DND-41 (cell line): ENCODE measurements at regions not wholly inside any gene's neighbourhood (a gene's known extent, or its start where the extent isn't known, plus 50 kb on each side); places are given as distances from the start of the nearest gene placed in this dataset.

ENCODE experiments used
- ATAC-seq: fragments of 200-7000 bp; cut with Tn5 transposase; 3 replicates; pipeline ENCODE4 v1.9.1; 2021; ENCODE audit warnings: low read depth; ENCODE audit not compliant: insufficient read depth
- DNase-seq: peaks from one replicate; pipeline ENCODE4 v3.0.0-alpha.2; 2020
- H2AFZ ChIP-seq: 2 replicates; pipeline ENCODE4 v1.6.0; 2012; ENCODE audit warnings: low read depth, low read length
- H3K27ac ChIP-seq: 2 replicates; pipeline ENCODE4 v1.5.1; 2012; ENCODE audit warnings: low read length, inconsistent platforms
- H3K27me3 ChIP-seq: fragments of 200-600 bp; sonication (generic); 2 replicates; pipeline ENCODE4 v1.6.0; 2012; ENCODE audit warnings: low read length, mild to moderate bottlenecking, inconsistent platforms; ENCODE audit not compliant: insufficient read depth, poor library complexity
- H3K36me3 ChIP-seq: 2 replicates; pipeline ENCODE4 v1.5.1; 2012; ENCODE audit warnings: low read length, inconsistent platforms; ENCODE audit not compliant: insufficient read depth
- H3K4me1 ChIP-seq: 2 replicates; pipeline ENCODE4 v1.5.1; 2012; ENCODE audit warnings: mild to moderate bottlenecking, low read length; ENCODE audit not compliant: insufficient read depth
- H3K4me2 ChIP-seq: 2 replicates; pipeline ENCODE4 v1.6.0; 2012; ENCODE audit warnings: mild to moderate bottlenecking, moderate library complexity, low read length, inconsistent platforms; ENCODE audit not compliant: insufficient read depth
- H3K4me3 ChIP-seq, 2 experiments: fragments of 200-600 bp in 1 of 2; shearing (Covaris generic) in 1 of 2; 2 replicates each; pipeline ENCODE4 v1.5.1; 2012 to 2016; ENCODE audit warnings: inconsistent platforms in 2 of 2, low read length in 2 of 2, mild to moderate bottlenecking in 2 of 2, low read depth in 1 of 2, moderate library complexity in 1 of 2
- H3K79me2 ChIP-seq: 2 replicates; pipeline ENCODE4 v1.6.0; 2012; ENCODE audit warnings: low read length, inconsistent platforms; ENCODE audit not compliant: insufficient read depth
- H3K9ac ChIP-seq: 2 replicates; pipeline ENCODE4 v1.6.0; 2012; ENCODE audit warnings: low read depth, mild to moderate bottlenecking, inconsistent platforms, low read length, moderate library complexity
- H3K9me3 ChIP-seq: 2 replicates; pipeline ENCODE4 v1.5.1; 2012; ENCODE audit warnings: low read length, moderate library complexity, mild to moderate bottlenecking, inconsistent platforms; ENCODE audit not compliant: insufficient read depth, severe bottlenecking
- H4K20me1 ChIP-seq: 2 replicates; pipeline ENCODE4 v1.6.0; 2012; ENCODE audit warnings: low read length; ENCODE audit not compliant: insufficient read depth
- EZH2 ChIP-seq: IDR thresholded peaks from 3 replicates; pipeline ENCODE4 v1.6.1; 2012; ENCODE audit warnings: borderline replicate concordance, low read depth, mild to moderate bottlenecking, moderate library complexity, low read length, inconsistent platforms; ENCODE audit not compliant: severe bottlenecking
- TF ChIP-seq, protein P1 (sequence below): IDR thresholded peaks from 2 replicates; pipeline ENCODE4 v1.5.1; 2012; ENCODE audit warnings: borderline replicate concordance, low read length, moderate library complexity, mild to moderate bottlenecking; ENCODE audit not compliant: poor library complexity, severe bottlenecking; ENCODE audit errors: extremely low read depth

DNA sequence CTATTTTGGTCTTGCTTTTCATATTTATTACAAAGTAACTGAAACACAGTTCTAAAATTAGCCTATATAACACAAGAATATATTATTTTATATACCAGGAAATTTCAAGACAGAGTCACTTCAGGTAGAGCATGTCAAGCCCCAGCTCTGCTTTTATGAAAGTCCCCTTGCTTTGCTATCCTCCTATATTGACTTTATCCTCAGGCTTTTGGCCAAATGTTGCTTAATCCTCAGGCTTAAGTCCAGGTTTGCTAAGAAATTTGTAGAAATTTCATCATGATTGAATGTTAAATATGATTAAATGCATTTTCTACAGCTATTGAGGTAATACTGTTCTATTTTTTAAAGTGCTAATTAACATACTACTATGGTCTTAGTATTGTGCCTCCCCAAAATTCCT, 227.6 kb downstream of the FZD1 start:
- H3K4me2 ChIP-seq: no peak overlapping the region
- no peak for TF ChIP-seq EZH2
- TF ChIP-seq, protein P1, sequence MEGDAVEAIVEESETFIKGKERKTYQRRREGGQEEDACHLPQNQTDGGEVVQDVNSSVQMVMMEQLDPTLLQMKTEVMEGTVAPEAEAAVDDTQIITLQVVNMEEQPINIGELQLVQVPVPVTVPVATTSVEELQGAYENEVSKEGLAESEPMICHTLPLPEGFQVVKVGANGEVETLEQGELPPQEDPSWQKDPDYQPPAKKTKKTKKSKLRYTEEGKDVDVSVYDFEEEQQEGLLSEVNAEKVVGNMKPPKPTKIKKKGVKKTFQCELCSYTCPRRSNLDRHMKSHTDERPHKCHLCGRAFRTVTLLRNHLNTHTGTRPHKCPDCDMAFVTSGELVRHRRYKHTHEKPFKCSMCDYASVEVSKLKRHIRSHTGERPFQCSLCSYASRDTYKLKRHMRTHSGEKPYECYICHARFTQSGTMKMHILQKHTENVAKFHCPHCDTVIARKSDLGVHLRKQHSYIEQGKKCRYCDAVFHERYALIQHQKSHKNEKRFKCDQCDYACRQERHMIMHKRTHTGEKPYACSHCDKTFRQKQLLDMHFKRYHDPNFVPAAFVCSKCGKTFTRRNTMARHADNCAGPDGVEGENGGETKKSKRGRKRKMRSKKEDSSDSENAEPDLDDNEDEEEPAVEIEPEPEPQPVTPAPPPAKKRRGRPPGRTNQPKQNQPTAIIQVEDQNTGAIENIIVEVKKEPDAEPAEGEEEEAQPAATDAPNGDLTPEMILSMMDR: no peak

DNA sequence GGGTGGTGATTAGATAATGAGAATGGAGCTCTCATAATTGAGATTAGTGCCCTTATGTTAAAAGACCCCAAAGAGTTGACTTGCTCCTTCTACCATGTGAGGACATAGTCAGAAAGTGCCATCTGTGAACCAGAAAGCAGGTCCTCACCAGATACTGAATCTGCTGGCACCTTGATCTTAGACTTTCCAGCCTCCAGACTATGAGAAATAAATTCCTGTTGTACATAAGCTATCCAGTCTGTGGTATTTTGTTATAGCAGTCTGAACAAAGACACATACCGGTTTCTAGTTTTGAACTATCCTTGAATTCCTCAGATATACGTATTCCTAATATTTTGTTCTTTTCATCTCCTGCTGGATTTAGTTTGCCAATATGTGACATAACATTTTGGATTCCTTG, 228.1 kb downstream of the FZD1 start:
- H3K9me3 ChIP-seq: no peaks in the 10 kb centered on the region

More for the DNA sequence above, 227.6 kb downstream of the FZD1 start:
- Histone ChIP-seq H2AFZ (no peak overlapping the region), H3K9ac (no peak overlapping the region), H3K79me2 (no peaks in the 10 kb centered on the region), H3K27me3 (no peaks in the 10 kb centered on the region), H3K27ac (no peak overlapping the region), H3K9me3 (no peaks in the 10 kb centered on the region), H3K36me3 (no peaks in the 10 kb centered on the region), H3K4me1 (no peaks in the 10 kb centered on the region), H3K4me3 (no peak overlapping the region), H4K20me1 (no peaks in the 10 kb centered on the region)
- no peak for DNase-seq
- ATAC-seq: no peak

GRCh38 chr7:91492773-91493172, 228.5 kb downstream of the FZD1 start:
- no peaks in the 10 kb centered on the region for H3K4me1 ChIP-seq
- H3K9me3 ChIP-seq: no peaks in the 10 kb centered on the region
- ATAC-seq (no peak), DNase-seq (no peak)
- TF ChIP-seq, protein P1: no peak
- no peak for TF ChIP-seq EZH2
- H4K20me1 ChIP-seq: no peaks in the 10 kb centered on the region
- H3K79me2 ChIP-seq: no peaks in the 10 kb centered on the region
- no peak overlapping the region for H3K9ac ChIP-seq
- H3K36me3 ChIP-seq: no peaks in the 10 kb centered on the region
- no peak overlapping the region for H3K27ac ChIP-seq
- no peak overlapping the region for H3K4me2 ChIP-seq
- H3K27me3 ChIP-seq: no peaks in the 10 kb centered on the region
- H3K4me3 ChIP-seq: no peak overlapping the region
- no peak overlapping the region for H2AFZ ChIP-seq

More for the DNA sequence above, 228.1 kb downstream of the FZD1 start:
- DNase-seq (no peak), ATAC-seq (no peak)
- H3K36me3 ChIP-seq: no peaks in the 10 kb centered on the region
- H4K20me1 ChIP-seq: no peaks in the 10 kb centered on the region
- no peak overlapping the region for H3K4me3 ChIP-seq
- TF ChIP-seq EZH2: no peak
- TF ChIP-seq, protein P1: no peak
- H3K79me2 ChIP-seq: no peaks in the 10 kb centered on the region
- H3K27me3 ChIP-seq: no peaks in the 10 kb centered on the region
- no peak overlapping the region for H3K9ac ChIP-seq
- no peaks in the 10 kb centered on the region for H3K4me1 ChIP-seq
- no peak overlapping the region for H3K27ac ChIP-seq
- no peak overlapping the region for H3K4me2 ChIP-seq
- no peak overlapping the region for H2AFZ ChIP-seq

DNA sequence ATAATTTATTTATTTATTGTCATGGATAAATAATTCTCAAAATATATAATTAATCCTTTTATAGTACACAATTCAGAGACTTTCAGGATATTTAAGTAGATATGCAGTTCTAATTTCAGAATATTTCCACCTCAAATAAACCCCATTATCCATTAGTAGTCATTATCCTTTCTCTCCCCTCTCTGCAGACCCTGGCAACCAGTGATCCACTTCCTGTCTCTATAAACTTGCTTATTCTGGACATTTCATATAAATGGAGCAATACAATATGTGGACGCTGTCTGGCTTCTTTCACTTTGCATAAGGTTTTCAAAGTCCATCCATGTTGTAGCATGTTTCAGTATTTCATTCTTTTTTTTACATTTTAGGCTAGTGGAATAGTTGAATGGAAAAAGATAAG, 230.2 kb downstream of the FZD1 start:
- Histone ChIP-seq H3K79me2 (no peaks in the 10 kb centered on the region), H4K20me1 (no peaks in the 10 kb centered on the region), H3K4me2 (no peak overlapping the region), H3K4me1 (no peaks in the 10 kb centered on the region), H3K27me3 (no peaks in the 10 kb centered on the region), H3K4me3 (no peak overlapping the region), H3K9me3 (no peaks in the 10 kb centered on the region), H2AFZ (no peak overlapping the region), H3K36me3 (no peaks in the 10 kb centered on the region), H3K9ac (no peak overlapping the region), H3K27ac (no peak overlapping the region)
- TF ChIP-seq, protein P1: no peak
- no peak for TF ChIP-seq EZH2
- ATAC-seq (no peak), DNase-seq (no peak)
